IPS-15b (cell line): ENCODE measurements at regions not wholly inside any gene's neighbourhood (a gene's known extent, or its start where the extent isn't known, plus 50 kb on each side); places are given as distances from the start of the nearest gene placed in this dataset.

Experiments
- H3K27me3 ChIP-seq: one replicate; pipeline ENCODE4 v1.6.1; 2013; ENCODE audit warnings: low read length; ENCODE audit not compliant: control insufficient read depth, insufficient read depth
- H3K36me3 ChIP-seq: one replicate; pipeline ENCODE4 v1.6.1; 2013; ENCODE audit warnings: low read length; ENCODE audit not compliant: control insufficient read depth, insufficient read depth
- H3K4me1 ChIP-seq: one replicate; pipeline ENCODE4 v1.6.1; 2013; ENCODE audit warnings: mild to moderate bottlenecking, low read length; ENCODE audit not compliant: control insufficient read depth, insufficient read depth
- H3K4me3 ChIP-seq: one replicate; pipeline ENCODE4 v1.5.1; 2013; ENCODE audit warnings: low read depth, low read length
- H3K9ac ChIP-seq: one replicate; pipeline ENCODE4 v1.6.1; 2013; ENCODE audit warnings: low read depth, mild to moderate bottlenecking, low read length
- H3K9me3 ChIP-seq: one replicate; pipeline ENCODE4 v1.6.1; 2013; ENCODE audit warnings: mild to moderate bottlenecking, low read length; ENCODE audit not compliant: control insufficient read depth, insufficient read depth

- no peaks in the 10 kb centered on the region for H3K4me1 ChIP-seq
- no peak overlapping the region for H3K9ac ChIP-seq
- H3K4me3 ChIP-seq = no peak overlapping the region
- H3K27me3 ChIP-seq = no peaks in the 10 kb centered on the region
- no peaks in the 10 kb centered on the region for H3K9me3 ChIP-seq
- no peaks in the 10 kb centered on the region for H3K36me3 ChIP-seq
These were observed 660.2 kb upstream of the API5 start for GRCh38 chr11:42651621-42652020.

- H3K27me3 ChIP-seq = no peaks in the 10 kb centered on the region
- H3K9me3 ChIP-seq = no peaks in the 10 kb centered on the region
- no peak overlapping the region for H3K9ac ChIP-seq
- H3K4me1 ChIP-seq = no peaks in the 10 kb centered on the region
- no peak overlapping the region for H3K4me3 ChIP-seq
- no peaks in the 10 kb centered on the region for H3K36me3 ChIP-seq
These were observed 654.6 kb upstream of the API5 start for GRCh38 chr11:42657169-42657568.

- H3K4me3 ChIP-seq = no peak overlapping the region
- no peaks in the 10 kb centered on the region for H3K9me3 ChIP-seq
- no peaks in the 10 kb centered on the region for H3K36me3 ChIP-seq
- H3K9ac ChIP-seq = no peak overlapping the region
- no peaks in the 10 kb centered on the region for H3K27me3 ChIP-seq
- peaks cover 2% of the 10 kb centered on the region for H3K4me1 ChIP-seq
These were observed 649.9 kb upstream of the API5 start for GRCh38 chr11:42661942-42662341.

GRCh38 chr11:42669248-42669976, 642.4 kb upstream of the API5 start:
- no peak overlapping the region for H3K4me3 ChIP-seq
- no peaks in the 10 kb centered on the region for H3K27me3 ChIP-seq
- no peak overlapping the region for H3K9ac ChIP-seq
- H3K4me1 ChIP-seq = peaks cover 2% of the 10 kb centered on the region
- no peaks in the 10 kb centered on the region for H3K36me3 ChIP-seq
- H3K9me3 ChIP-seq = no peaks in the 10 kb centered on the region

- H3K27me3 ChIP-seq = no peaks in the 10 kb centered on the region
- no peaks in the 10 kb centered on the region for H3K4me1 ChIP-seq
- no peak overlapping the region for H3K4me3 ChIP-seq
- H3K9me3 ChIP-seq = no peaks in the 10 kb centered on the region
- H3K36me3 ChIP-seq = no peaks in the 10 kb centered on the region
- H3K9ac ChIP-seq = no peak overlapping the region
These were observed 637.4 kb upstream of the API5 start for GRCh38 chr11:42674436-42674835.

GRCh38 chr11:42707541-42707940, 604.3 kb upstream of the API5 start:
- Histone ChIP-seq H3K9ac (no peak overlapping the region), H3K27me3 (no peaks in the 10 kb centered on the region), H3K36me3 (no peaks in the 10 kb centered on the region)

GRCh38 chr11:42709216-42709615, 602.6 kb upstream of the API5 start:
- no peaks in the 10 kb centered on the region for H3K36me3 ChIP-seq
- H3K9ac ChIP-seq = no peak overlapping the region
- no peaks in the 10 kb centered on the region for H3K27me3 ChIP-seq
- H3K9me3 ChIP-seq = no peaks in the 10 kb centered on the region
- H3K4me1 ChIP-seq = no peaks in the 10 kb centered on the region
- H3K4me3 ChIP-seq = no peak overlapping the region

More at GRCh38 chr11:42707541-42707940, 604.3 kb upstream of the API5 start:
- Histone ChIP-seq H3K4me1 (no peaks in the 10 kb centered on the region), H3K9me3 (no peaks in the 10 kb centered on the region), H3K4me3 (no peak overlapping the region)

- Histone ChIP-seq H3K4me3 (no peak overlapping the region), H3K9me3 (no peaks in the 10 kb centered on the region)
These were observed 598.5 kb upstream of the API5 start for GRCh38 chr11:42713279-42713678.

GRCh38 chr11:42713753-42714152, 598.0 kb upstream of the API5 start:
- Histone ChIP-seq H3K9me3 (no peaks in the 10 kb centered on the region), H3K36me3 (no peaks in the 10 kb centered on the region), H3K27me3 (no peaks in the 10 kb centered on the region), H3K9ac (no peak overlapping the region), H3K4me3 (no peak overlapping the region), H3K4me1 (no peaks in the 10 kb centered on the region)

More at GRCh38 chr11:42713279-42713678, 598.5 kb upstream of the API5 start:
- Histone ChIP-seq H3K9ac (no peak overlapping the region), H3K27me3 (no peaks in the 10 kb centered on the region), H3K36me3 (no peaks in the 10 kb centered on the region), H3K4me1 (no peaks in the 10 kb centered on the region)

- no peaks in the 10 kb centered on the region for H3K27me3 ChIP-seq
These were observed 590.9 kb upstream of the API5 start for GRCh38 chr11:42720716-42721563.

GRCh38 chr11:42727879-42728278, 583.9 kb upstream of the API5 start:
- Histone ChIP-seq H3K9ac (no peak overlapping the region), H3K36me3 (no peaks in the 10 kb centered on the region)

More at GRCh38 chr11:42720716-42721563, 590.9 kb upstream of the API5 start:
- Histone ChIP-seq H3K9me3 (no peaks in the 10 kb centered on the region), H3K36me3 (no peaks in the 10 kb centered on the region), H3K9ac (no peak overlapping the region), H3K4me1 (no peaks in the 10 kb centered on the region), H3K4me3 (no peak overlapping the region)

GRCh38 chr11:42762348-42762747, 549.4 kb upstream of the API5 start:
- Histone ChIP-seq H3K9ac (no peak overlapping the region), H3K4me3 (no peak overlapping the region)

More at GRCh38 chr11:42727879-42728278, 583.9 kb upstream of the API5 start:
- no peak overlapping the region for H3K4me3 ChIP-seq
- H3K4me1 ChIP-seq = no peaks in the 10 kb centered on the region
- no peaks in the 10 kb centered on the region for H3K27me3 ChIP-seq
- H3K9me3 ChIP-seq = no peaks in the 10 kb centered on the region

More at GRCh38 chr11:42762348-42762747, 549.4 kb upstream of the API5 start:
- H3K36me3 ChIP-seq = no peaks in the 10 kb centered on the region
- H3K9me3 ChIP-seq = no peaks in the 10 kb centered on the region
- no peaks in the 10 kb centered on the region for H3K27me3 ChIP-seq
- no peaks in the 10 kb centered on the region for H3K4me1 ChIP-seq
